ENCODE measurements at regions not wholly inside any gene's neighbourhood (a gene's known extent, or its start where the extent isn't known, plus 50 kb on each side); places are given as distances from the start of the nearest gene placed in this dataset.

DNA sequence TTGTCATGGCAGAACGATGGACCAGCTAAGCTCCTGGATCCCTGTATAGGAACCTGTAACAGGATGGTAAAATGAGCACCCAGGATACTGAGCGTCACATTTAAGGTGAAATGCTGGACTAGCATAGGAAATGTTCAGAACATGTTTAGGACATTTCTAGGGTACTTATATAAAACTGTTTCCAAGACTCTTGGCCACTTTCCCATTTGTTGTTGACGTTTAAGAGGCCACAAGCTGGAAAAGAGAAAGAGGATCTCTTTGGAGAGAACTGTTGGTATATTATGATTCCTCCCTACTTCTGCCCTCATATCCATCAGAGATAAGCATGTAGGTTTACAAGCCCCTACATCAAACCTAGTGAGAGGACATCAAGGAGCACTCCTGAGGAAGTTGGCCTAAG, 57.5 kb downstream of the SCN11A start:
- TF ChIP-seq, protein P1, sequence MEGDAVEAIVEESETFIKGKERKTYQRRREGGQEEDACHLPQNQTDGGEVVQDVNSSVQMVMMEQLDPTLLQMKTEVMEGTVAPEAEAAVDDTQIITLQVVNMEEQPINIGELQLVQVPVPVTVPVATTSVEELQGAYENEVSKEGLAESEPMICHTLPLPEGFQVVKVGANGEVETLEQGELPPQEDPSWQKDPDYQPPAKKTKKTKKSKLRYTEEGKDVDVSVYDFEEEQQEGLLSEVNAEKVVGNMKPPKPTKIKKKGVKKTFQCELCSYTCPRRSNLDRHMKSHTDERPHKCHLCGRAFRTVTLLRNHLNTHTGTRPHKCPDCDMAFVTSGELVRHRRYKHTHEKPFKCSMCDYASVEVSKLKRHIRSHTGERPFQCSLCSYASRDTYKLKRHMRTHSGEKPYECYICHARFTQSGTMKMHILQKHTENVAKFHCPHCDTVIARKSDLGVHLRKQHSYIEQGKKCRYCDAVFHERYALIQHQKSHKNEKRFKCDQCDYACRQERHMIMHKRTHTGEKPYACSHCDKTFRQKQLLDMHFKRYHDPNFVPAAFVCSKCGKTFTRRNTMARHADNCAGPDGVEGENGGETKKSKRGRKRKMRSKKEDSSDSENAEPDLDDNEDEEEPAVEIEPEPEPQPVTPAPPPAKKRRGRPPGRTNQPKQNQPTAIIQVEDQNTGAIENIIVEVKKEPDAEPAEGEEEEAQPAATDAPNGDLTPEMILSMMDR (IDR thresholded peaks at IDR 0.05; ENCODE audit: insufficient read depth in 1 of 2, low read depth in 1 of 2, low read length in 1 of 2, severe bottlenecking in 1 of 2, unreplicated experiment in 1 of 2), result no peak
- no peaks in the 10 kb centered on the region for H3K36me3 ChIP-seq (ENCODE audit: control insufficient read depth, insufficient read depth, low read length)
- Mint-ChIP-seq H3K27me3 (ENCODE audit: insufficient read depth, unreplicated experiment) (peaks cover 12% of the 10 kb centered on the region), H3K27ac (ENCODE audit: unreplicated experiment) (no peak overlapping the region), H3K4me1 (ENCODE audit: low read depth, unreplicated experiment) (no peaks in the 10 kb centered on the region), H3K4me3 (ENCODE audit: unreplicated experiment) (no peak overlapping the region), H3K36me3 (ENCODE audit: insufficient read depth, unreplicated experiment) (no peaks in the 10 kb centered on the region), H3K9me3 (ENCODE audit: unreplicated experiment) (no peaks in the 10 kb centered on the region)
- no peaks in the 10 kb centered on the region for H3K4me1 ChIP-seq
- CTCF ChIA-PET, result no interaction called here
- POLR2A ChIA-PET, result no interaction called here
- DNase-seq, result no peak
- H3K4me3 ChIP-seq (ENCODE audit: low read depth, low read length), result no peak overlapping the region
- no peaks in the 10 kb centered on the region for H3K27me3 ChIP-seq (replicated peaks; ENCODE audit: control insufficient read depth, insufficient read depth, low read length)
- no TSS peak for BruUV-seq (replicated peaks)
- intact Hi-C loops (cut with micrococcal nuclease; ENCODE audit: unreplicated experiment), result no loop called here
- H3K9me3 ChIP-seq, result no peaks in the 10 kb centered on the region

DNA sequence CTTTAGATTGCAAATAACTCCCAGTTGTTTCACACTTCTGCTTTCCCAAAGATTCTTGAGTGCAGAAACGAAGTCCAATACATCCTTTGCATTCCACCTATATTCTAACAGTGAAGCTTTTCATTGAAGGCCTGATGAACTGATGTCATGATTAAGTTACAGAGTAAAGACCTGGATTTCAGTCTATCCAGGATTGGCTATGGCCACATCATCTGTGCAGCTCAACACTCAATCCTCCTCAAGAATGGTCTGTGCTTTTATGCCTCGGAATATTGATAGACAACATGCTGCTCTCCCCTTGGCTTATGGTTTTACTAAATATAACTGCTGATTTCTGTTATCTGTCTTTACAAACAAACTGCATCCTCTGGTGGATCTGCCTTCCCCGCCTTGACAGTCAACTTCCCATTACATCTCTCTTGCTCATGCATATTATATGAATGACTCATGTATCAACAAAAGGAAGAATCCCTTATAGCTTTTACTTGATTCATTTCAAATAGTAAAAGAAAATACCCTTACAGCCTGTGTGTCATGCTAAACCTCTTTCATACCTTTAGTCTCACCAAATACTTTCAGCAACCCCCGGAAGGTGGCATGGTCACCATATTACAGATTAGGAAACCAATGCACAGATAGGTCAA, 59.5 kb downstream of the SCN11A start:
- intact Hi-C loops (cut with micrococcal nuclease; ENCODE audit: unreplicated experiment), result no loop called here
- Mint-ChIP-seq H3K9me3 (ENCODE audit: unreplicated experiment) (no peaks in the 10 kb centered on the region), H3K27ac (ENCODE audit: unreplicated experiment) (no peak overlapping the region), H3K4me3 (ENCODE audit: unreplicated experiment) (no peak overlapping the region), H3K4me1 (ENCODE audit: low read depth, unreplicated experiment) (no peaks in the 10 kb centered on the region), H3K36me3 (ENCODE audit: insufficient read depth, unreplicated experiment) (no peaks in the 10 kb centered on the region), H3K27me3 (ENCODE audit: insufficient read depth, unreplicated experiment) (peaks cover 15% of the 10 kb centered on the region)
- TF ChIP-seq, protein P1 (IDR thresholded peaks at IDR 0.05; ENCODE audit: insufficient read depth in 1 of 2, low read depth in 1 of 2, low read length in 1 of 2, severe bottlenecking in 1 of 2, unreplicated experiment in 1 of 2), result no peak
- Histone ChIP-seq H3K27me3 (replicated peaks; ENCODE audit: control insufficient read depth, insufficient read depth, low read length) (no peaks in the 10 kb centered on the region), H3K4me1 (no peaks in the 10 kb centered on the region), H3K36me3 (ENCODE audit: control insufficient read depth, insufficient read depth, low read length) (no peaks in the 10 kb centered on the region), H3K9me3 (no peaks in the 10 kb centered on the region), H3K4me3 (ENCODE audit: low read depth, low read length) (no peak overlapping the region)
- no TSS peak for BruUV-seq (replicated peaks)
- ChIA-PET POLR2A (no interaction called here), CTCF (no interaction called here)
- DNase-seq, result no peak

DNA sequence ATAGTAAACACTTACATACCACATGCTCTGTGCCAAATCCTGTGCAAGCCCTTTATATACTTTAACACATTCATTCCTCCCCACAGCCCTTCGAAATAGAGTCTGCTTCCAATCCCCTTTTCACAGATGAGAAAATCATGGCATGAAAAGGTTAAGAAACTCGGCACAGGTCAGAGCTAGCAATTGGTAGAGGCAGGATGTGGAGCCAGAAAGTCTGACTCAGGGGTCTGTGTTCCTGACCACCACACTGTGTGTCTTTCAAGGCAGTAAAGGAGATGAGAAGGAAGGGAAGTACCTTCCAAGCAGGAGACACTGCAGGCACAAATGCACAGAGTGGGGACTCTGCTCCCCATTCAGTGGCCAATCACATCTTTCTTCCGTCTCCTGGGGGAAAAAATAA, 61.1 kb downstream of the SCN11A start:
- Histone ChIP-seq H3K27me3 (replicated peaks; ENCODE audit: control insufficient read depth, insufficient read depth, low read length) (no peaks in the 10 kb centered on the region), H3K4me3 (ENCODE audit: low read depth, low read length) (no peak overlapping the region), H3K9me3 (no peaks in the 10 kb centered on the region), H3K4me1 (no peaks in the 10 kb centered on the region), H3K36me3 (ENCODE audit: control insufficient read depth, insufficient read depth, low read length) (no peaks in the 10 kb centered on the region)
- POLR2A ChIA-PET, result no interaction called here
- Mint-ChIP-seq H3K27ac (ENCODE audit: unreplicated experiment) (no peak overlapping the region), H3K27me3 (ENCODE audit: insufficient read depth, unreplicated experiment) (peaks cover 12% of the 10 kb centered on the region), H3K36me3 (ENCODE audit: insufficient read depth, unreplicated experiment) (no peaks in the 10 kb centered on the region), H3K4me3 (ENCODE audit: unreplicated experiment) (no peak overlapping the region), H3K9me3 (ENCODE audit: unreplicated experiment) (no peaks in the 10 kb centered on the region), H3K4me1 (ENCODE audit: low read depth, unreplicated experiment) (no peaks in the 10 kb centered on the region)
- no peak for DNase-seq
- TF ChIP-seq, protein P1 (IDR thresholded peaks at IDR 0.05; ENCODE audit: insufficient read depth in 1 of 2, low read depth in 1 of 2, low read length in 1 of 2, severe bottlenecking in 1 of 2, unreplicated experiment in 1 of 2), result no peak
- CTCF ChIA-PET, result no interaction called here
- no TSS peak for BruUV-seq (replicated peaks)
- intact Hi-C loops (cut with micrococcal nuclease; ENCODE audit: unreplicated experiment), result no loop called here
